ENCODE measurements at regions not wholly inside any gene's neighbourhood (a gene's known extent, or its start where the extent isn't known, plus 50 kb on each side); places are given as distances from the start of the nearest gene placed in this dataset.

- no peak for ATAC-seq
- H3K4me2 ChIP-seq: no peak overlapping the region
- ChIA-PET CTCF (interaction anchor here (0.5 kb wide), 1 partner anchor 23 kb away, joined by 3 read pairs; no protein-coding TSS in a partner anchor), POLR2A (no interaction called here)
- no peak for DNase-seq (ENCODE audit: low read depth in 1 of 2, low spot score in 1 of 2)
- FAIRE-seq: no peak
- no peak overlapping the region for H3K4me3 ChIP-seq
- no peaks in the 10 kb centered on the region for H3K4me1 ChIP-seq
- no peaks in the 10 kb centered on the region for H3K9me3 ChIP-seq
- no peak overlapping the region for H3K27ac ChIP-seq
- TF ChIP-seq CTCF (IDR thresholded peaks at IDR 0.05) (no peak), HDAC2 (IDR thresholded peaks at IDR 0.05) (no peak), HOXB5 (CRISPR knock-in tag; IDR thresholded peaks at IDR 0.05) (no peak), CHD2 (IDR thresholded peaks at IDR 0.05; ENCODE audit: low read length, partially characterized antibody) (no peak)
- TF ChIP-seq, protein P1, sequence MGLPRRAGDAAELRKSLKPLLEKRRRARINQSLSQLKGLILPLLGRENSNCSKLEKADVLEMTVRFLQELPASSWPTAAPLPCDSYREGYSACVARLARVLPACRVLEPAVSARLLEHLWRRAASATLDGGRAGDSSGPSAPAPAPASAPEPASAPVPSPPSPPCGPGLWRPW (IDR thresholded peaks at IDR 0.05): no peak
Observed at GRCh38 chr1:217014066-217014465, 290.8 kb upstream of the ESRRG start.

DNA sequence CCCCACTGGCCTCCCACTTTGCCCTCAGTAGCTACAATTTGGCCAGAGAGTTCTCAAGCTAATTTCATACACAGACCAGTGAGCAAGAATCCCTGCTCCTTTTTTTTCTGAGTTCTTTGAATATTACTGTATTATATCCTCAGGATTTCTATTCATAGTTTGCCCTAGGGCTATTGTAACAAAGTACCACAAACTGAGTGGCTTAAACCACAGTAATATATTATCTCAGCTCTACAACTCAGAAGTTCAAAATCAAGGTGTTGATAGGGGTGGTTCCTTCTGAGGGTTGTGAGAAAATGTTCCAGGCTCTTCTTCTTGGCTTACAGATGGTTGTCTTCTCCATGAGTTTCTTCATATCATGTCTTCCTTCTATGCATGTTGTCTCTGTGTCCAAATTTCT, 289.4 kb upstream of the ESRRG start:
- no peak for ATAC-seq
- Histone ChIP-seq H3K4me3 (no peak overlapping the region), H3K4me2 (no peak overlapping the region), H3K4me1 (no peaks in the 10 kb centered on the region), H3K9me3 (no peaks in the 10 kb centered on the region), H3K27ac (no peak overlapping the region)
- no peak for FAIRE-seq
- TF ChIP-seq NFE2L2 (conservative IDR thresholded peaks at IDR 0.05; ENCODE audit: low read length) (no peak), RCOR1 (IDR thresholded peaks at IDR 0.05; ENCODE audit: low read depth, low read length) (no peak), NR3C1 (IDR thresholded peaks at IDR 0.05) (no peak), USF2 (IDR thresholded peaks at IDR 0.05) (no peak), MAZ (IDR thresholded peaks at IDR 0.05; ENCODE audit: borderline replicate concordance, low read depth, low read length) (no peak), POLR2A (IDR thresholded peaks at IDR 0.05; ENCODE audit: low read length) (no peak), HEYL (CRISPR knock-in tag; IDR thresholded peaks at IDR 0.05) (no peak), POLR2AphosphoS2 (conservative IDR thresholded peaks at IDR 0.05; ENCODE audit: low read length) (no peak), CBX8 (IDR thresholded peaks at IDR 0.05) (no peak), JUNB (IDR thresholded peaks at IDR 0.05) (no peak)
- TF ChIP-seq, protein P2, sequence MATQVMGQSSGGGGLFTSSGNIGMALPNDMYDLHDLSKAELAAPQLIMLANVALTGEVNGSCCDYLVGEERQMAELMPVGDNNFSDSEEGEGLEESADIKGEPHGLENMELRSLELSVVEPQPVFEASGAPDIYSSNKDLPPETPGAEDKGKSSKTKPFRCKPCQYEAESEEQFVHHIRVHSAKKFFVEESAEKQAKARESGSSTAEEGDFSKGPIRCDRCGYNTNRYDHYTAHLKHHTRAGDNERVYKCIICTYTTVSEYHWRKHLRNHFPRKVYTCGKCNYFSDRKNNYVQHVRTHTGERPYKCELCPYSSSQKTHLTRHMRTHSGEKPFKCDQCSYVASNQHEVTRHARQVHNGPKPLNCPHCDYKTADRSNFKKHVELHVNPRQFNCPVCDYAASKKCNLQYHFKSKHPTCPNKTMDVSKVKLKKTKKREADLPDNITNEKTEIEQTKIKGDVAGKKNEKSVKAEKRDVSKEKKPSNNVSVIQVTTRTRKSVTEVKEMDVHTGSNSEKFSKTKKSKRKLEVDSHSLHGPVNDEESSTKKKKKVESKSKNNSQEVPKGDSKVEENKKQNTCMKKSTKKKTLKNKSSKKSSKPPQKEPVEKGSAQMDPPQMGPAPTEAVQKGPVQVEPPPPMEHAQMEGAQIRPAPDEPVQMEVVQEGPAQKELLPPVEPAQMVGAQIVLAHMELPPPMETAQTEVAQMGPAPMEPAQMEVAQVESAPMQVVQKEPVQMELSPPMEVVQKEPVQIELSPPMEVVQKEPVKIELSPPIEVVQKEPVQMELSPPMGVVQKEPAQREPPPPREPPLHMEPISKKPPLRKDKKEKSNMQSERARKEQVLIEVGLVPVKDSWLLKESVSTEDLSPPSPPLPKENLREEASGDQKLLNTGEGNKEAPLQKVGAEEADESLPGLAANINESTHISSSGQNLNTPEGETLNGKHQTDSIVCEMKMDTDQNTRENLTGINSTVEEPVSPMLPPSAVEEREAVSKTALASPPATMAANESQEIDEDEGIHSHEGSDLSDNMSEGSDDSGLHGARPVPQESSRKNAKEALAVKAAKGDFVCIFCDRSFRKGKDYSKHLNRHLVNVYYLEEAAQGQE (IDR thresholded peaks at IDR 0.05): no peak
- ChIA-PET CTCF (no interaction called here), POLR2A (no interaction called here)
- DNase-seq (ENCODE audit: low read depth in 1 of 2, low spot score in 1 of 2): no peak

DNA sequence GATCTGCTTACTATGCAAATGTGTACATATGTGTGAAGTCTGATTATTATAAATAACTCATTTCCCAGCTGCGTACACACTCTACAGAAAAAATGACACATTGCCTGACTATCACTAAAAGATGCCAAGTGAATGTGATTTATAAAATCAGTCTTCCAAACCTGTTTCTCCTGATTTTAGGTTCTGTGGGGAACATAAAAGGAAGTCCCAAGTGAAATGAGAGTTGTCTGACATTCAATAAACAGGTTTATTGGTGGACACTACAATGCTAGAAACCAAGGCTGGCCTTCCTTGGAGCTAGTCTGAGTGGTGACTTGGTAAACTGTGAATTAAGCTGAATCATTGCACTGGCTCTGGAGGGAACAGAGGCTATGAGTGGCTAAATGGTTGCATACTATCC, 287.9 kb upstream of the ESRRG start:
- no peak for DNase-seq (ENCODE audit: low read depth in 1 of 2, low spot score in 1 of 2)
- 39% methylated on average over 1 of the region's 1 CpG for WGBS (ENCODE audit: missing lambda C conversion rate)
- POLR2A ChIA-PET: no interaction called here
- Histone ChIP-seq H3K27ac (no peak overlapping the region), H3K9me3 (no peaks in the 10 kb centered on the region), H3K4me3 (no peak overlapping the region), H3K4me2 (no peak overlapping the region), H3K4me1 (no peaks in the 10 kb centered on the region)
- CTCF ChIA-PET: interaction anchor here (1.1 kb wide), 1 partner anchor 12 kb away, joined by 3 read pairs; no protein-coding TSS in a partner anchor
- no peak for FAIRE-seq
- ATAC-seq: no peak
- no peak for TF ChIP-seq ELK1 (IDR thresholded peaks at IDR 0.05; ENCODE audit: low read depth, low read length)
- no peak for TF ChIP-seq ZSCAN20 (CRISPR knock-in tag; IDR thresholded peaks at IDR 0.05)
- TF ChIP-seq KDM5A (IDR thresholded peaks at IDR 0.05): no peak
- TF ChIP-seq RARB (CRISPR knock-in tag; IDR thresholded peaks at IDR 0.05): no peak
- no peak for TF ChIP-seq CTCF (IDR thresholded peaks at IDR 0.05)
- no peak for TF ChIP-seq FOSL2 (IDR thresholded peaks at IDR 0.05)
- no peak for TF ChIP-seq FOSL2 (CRISPR knock-in tag; IDR thresholded peaks at IDR 0.05)
- no peak for TF ChIP-seq MAFK (IDR thresholded peaks at IDR 0.05; ENCODE audit: partially characterized antibody)
- no peak for TF ChIP-seq EP300 (IDR thresholded peaks at IDR 0.05)

All from A549 (cell line).